ENCODE measurements at regions not wholly inside any gene's neighbourhood (a gene's known extent, or its start where the extent isn't known, plus 50 kb on each side); places are given as distances from the start of the nearest gene placed in this dataset.

DNA sequence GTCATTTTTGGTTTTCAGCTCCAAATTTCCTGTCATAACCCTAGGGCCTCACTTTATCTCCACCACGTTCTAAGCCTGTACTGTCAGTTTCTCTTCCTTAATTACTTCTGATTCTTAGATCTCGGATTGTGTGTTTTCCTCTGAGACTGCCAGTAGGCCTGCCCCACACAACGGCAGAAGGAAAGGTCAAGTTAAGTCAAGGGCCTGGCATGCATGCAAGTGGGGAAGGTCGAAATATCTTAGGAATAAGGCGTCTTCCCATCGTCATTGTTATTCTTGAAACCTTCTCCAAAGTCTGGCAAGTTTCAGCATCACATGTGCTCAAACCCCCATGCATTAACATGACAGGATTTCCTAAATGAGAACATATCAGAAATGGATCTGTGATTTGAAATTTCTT, 203.5 kb upstream of the TSHZ2 start:
- TF ChIP-seq, protein P1, sequence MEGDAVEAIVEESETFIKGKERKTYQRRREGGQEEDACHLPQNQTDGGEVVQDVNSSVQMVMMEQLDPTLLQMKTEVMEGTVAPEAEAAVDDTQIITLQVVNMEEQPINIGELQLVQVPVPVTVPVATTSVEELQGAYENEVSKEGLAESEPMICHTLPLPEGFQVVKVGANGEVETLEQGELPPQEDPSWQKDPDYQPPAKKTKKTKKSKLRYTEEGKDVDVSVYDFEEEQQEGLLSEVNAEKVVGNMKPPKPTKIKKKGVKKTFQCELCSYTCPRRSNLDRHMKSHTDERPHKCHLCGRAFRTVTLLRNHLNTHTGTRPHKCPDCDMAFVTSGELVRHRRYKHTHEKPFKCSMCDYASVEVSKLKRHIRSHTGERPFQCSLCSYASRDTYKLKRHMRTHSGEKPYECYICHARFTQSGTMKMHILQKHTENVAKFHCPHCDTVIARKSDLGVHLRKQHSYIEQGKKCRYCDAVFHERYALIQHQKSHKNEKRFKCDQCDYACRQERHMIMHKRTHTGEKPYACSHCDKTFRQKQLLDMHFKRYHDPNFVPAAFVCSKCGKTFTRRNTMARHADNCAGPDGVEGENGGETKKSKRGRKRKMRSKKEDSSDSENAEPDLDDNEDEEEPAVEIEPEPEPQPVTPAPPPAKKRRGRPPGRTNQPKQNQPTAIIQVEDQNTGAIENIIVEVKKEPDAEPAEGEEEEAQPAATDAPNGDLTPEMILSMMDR (IDR thresholded peaks at IDR 0.05): no peak
- TF ChIP-seq, protein P2, sequence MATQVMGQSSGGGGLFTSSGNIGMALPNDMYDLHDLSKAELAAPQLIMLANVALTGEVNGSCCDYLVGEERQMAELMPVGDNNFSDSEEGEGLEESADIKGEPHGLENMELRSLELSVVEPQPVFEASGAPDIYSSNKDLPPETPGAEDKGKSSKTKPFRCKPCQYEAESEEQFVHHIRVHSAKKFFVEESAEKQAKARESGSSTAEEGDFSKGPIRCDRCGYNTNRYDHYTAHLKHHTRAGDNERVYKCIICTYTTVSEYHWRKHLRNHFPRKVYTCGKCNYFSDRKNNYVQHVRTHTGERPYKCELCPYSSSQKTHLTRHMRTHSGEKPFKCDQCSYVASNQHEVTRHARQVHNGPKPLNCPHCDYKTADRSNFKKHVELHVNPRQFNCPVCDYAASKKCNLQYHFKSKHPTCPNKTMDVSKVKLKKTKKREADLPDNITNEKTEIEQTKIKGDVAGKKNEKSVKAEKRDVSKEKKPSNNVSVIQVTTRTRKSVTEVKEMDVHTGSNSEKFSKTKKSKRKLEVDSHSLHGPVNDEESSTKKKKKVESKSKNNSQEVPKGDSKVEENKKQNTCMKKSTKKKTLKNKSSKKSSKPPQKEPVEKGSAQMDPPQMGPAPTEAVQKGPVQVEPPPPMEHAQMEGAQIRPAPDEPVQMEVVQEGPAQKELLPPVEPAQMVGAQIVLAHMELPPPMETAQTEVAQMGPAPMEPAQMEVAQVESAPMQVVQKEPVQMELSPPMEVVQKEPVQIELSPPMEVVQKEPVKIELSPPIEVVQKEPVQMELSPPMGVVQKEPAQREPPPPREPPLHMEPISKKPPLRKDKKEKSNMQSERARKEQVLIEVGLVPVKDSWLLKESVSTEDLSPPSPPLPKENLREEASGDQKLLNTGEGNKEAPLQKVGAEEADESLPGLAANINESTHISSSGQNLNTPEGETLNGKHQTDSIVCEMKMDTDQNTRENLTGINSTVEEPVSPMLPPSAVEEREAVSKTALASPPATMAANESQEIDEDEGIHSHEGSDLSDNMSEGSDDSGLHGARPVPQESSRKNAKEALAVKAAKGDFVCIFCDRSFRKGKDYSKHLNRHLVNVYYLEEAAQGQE (IDR thresholded peaks at IDR 0.05; ENCODE audit: insufficient read depth in 1 of 2, low read depth in 2 of 2, low read length in 1 of 2): no peak
- no peak for TF ChIP-seq POLR2AphosphoS5 (IDR thresholded peaks at IDR 0.05; ENCODE audit: low read depth, low read length)
